NCI-H2196 (cell line): ENCODE measurements at regions not wholly inside any gene's neighbourhood (a gene's known extent, or its start where the extent isn't known, plus 50 kb on each side); places are given as distances from the start of the nearest gene placed in this dataset.
"Not testable (repeated sequence)": the region's sequence is repeated elsewhere in the genome, so short reads cannot be mapped to it uniquely, and the experiment has no call there.

Experiments used
- DNase-seq: peaks from one replicate; lab custom pipeline; 2025; ENCODE audit not compliant: unreplicated experiment; lab: John Stamatoyannopoulos, UW

GRCh38 chr13:112259511-112259910, 116.6 kb upstream of the SPACA7 start:
- no peak for DNase-seq

GRCh38 chr13:112260108-112261055, 115.8 kb upstream of the SPACA7 start:
- no peak for DNase-seq

GRCh38 chr13:112261924-112262323, 114.2 kb upstream of the SPACA7 start:
- no peak for DNase-seq

GRCh38 chr13:112263152-112263551, 113.0 kb upstream of the SPACA7 start:
- DNase-seq, result no peak

- no peak for DNase-seq
These were observed 108.5 kb upstream of the SPACA7 start for GRCh38 chr13:112267660-112268059.

GRCh38 chr13:112270951-112271350, 105.2 kb upstream of the SPACA7 start:
- no peak for DNase-seq

- DNase-seq, result not testable (repeated sequence)
These were observed 89.4 kb upstream of the SPACA7 start for GRCh38 chr13:112286733-112287132.

- no peak for DNase-seq
These were observed 55.9 kb upstream of the SPACA7 start for GRCh38 chr13:112320303-112320702.

- DNase-seq, result no peak
These were observed 53.6 kb upstream of the SPACA7 start for GRCh38 chr13:112322557-112322956.

GRCh38 chr13:112324116-112324515, 52.0 kb upstream of the SPACA7 start:
- DNase-seq, result no peak

- no peak for DNase-seq
These were observed 50.9 kb upstream of the SPACA7 start for GRCh38 chr13:112325142-112325808.

- DNase-seq, result no peak
These were observed 50.1 kb upstream of the SPACA7 start for GRCh38 chr13:112325920-112326645.
